ENCODE measurements at regions not wholly inside any gene's neighbourhood (a gene's known extent, or its start where the extent isn't known, plus 50 kb on each side); places are given as distances from the start of the nearest gene placed in this dataset.

DNA sequence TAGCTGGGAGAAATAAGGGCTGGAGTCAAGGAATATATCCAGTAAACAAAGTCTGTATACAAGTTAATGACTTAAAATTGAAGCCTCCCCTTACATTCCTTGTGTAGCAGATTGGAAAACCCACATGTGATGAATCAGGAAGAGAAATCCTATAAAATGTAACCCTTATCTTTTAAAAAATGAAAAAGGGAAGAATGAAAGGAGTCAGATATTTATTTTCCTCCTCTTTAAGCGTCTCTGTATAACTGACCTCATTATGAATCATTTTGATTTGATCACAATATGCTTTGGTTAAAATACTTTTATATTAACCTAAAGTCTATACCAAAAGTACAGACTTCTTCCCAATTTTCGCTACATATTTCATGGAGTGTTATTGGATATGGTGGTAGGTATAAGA lies 316.3 kb upstream of the STAC start:
- TF ChIP-seq, protein P1, sequence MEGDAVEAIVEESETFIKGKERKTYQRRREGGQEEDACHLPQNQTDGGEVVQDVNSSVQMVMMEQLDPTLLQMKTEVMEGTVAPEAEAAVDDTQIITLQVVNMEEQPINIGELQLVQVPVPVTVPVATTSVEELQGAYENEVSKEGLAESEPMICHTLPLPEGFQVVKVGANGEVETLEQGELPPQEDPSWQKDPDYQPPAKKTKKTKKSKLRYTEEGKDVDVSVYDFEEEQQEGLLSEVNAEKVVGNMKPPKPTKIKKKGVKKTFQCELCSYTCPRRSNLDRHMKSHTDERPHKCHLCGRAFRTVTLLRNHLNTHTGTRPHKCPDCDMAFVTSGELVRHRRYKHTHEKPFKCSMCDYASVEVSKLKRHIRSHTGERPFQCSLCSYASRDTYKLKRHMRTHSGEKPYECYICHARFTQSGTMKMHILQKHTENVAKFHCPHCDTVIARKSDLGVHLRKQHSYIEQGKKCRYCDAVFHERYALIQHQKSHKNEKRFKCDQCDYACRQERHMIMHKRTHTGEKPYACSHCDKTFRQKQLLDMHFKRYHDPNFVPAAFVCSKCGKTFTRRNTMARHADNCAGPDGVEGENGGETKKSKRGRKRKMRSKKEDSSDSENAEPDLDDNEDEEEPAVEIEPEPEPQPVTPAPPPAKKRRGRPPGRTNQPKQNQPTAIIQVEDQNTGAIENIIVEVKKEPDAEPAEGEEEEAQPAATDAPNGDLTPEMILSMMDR (conservative IDR thresholded peaks at IDR 0.05; ENCODE audit: low read depth, low read length), result no peak
- no peak for TF ChIP-seq EZH2 (IDR thresholded peaks at IDR 0.05; ENCODE audit: borderline replicate concordance, low read depth, low read length, poor library complexity, severe bottlenecking)
